Activated T-cell treated with anti-CD3 and anti-CD28 coated beads, Interleukin-2, amount 50 U/mL, for 48 hours (primary cell): ENCODE measurements at regions not wholly inside any gene's neighbourhood (a gene's known extent, or its start where the extent isn't known, plus 50 kb on each side); places are given as distances from the start of the nearest gene placed in this dataset.
"Not testable (repeated sequence)": the region's sequence is repeated elsewhere in the genome, so short reads cannot be mapped to it uniquely, and the experiment has no call there.

Source experiments
- DNase-seq, 2 experiments: peaks; one replicate each; pipeline ENCODE4 v3.0.0-alpha.2; 2020

DNA sequence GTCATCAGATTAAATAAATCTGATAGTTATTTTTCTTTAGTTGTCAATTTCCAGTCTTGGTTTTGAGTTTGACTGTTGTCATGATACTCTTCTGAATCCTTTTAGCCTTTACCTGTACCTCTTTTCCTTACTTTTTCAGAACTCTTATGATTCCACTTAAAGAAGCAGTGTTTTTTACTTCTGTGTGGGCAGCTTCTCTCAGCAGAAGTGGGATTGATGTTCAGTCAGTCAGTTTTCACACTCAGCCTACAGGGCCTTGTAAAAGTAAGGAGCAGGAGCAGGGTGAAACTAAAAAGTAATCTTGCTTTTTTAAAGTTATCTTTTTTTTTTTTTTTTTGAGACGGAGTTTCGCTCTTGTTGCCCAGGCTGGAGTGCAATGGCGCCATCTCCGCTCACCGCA lies 75.1 kb downstream of the HAUS1 start:
- DNase-seq: no peak

DNA sequence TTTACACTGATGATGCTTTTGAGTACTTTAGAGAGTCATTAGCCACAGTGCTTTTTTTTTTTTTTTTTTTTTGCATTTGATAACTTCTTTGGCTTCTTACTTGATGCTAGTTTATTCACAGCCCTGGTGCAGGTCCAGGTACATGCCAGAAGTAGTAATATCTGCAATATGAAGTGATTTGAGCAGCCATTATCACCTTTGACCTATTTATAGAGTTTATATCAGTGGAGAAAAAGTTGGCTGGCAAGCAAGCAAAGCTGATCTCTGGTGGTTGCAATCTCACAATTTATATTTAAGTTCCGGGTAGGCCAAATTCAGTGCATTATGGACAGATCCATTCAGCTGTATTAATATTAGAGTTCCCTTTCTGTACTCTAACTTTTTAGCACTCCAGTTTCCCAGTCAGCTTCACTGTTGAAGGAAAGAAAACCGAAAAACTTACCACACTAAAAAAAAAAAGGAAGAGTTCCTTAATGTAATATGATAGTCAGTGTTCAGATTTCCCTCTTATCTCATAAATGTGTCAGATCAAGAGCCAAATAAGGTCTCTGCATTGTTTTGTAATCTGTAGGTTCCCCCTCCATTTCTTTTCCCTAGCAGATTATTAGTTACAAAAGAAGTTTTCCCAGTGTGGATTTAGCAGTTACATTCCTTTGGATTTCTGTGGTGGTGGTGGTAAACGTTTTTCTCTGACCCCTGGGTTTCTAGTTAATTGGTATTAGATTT lies 78.6 kb downstream of the HAUS1 start:
- DNase-seq: no peak

GRCh38 chr18:46184296-46184695 lies 80.1 kb downstream of the HAUS1 start:
- not testable (repeated sequence) for DNase-seq

GRCh38 chr18:46184727-46185126 lies 80.5 kb downstream of the HAUS1 start:
- no peak for DNase-seq

- no peak for DNase-seq
These were observed 86.5 kb downstream of the HAUS1 start for GRCh38 chr18:46190667-46191066.

DNA sequence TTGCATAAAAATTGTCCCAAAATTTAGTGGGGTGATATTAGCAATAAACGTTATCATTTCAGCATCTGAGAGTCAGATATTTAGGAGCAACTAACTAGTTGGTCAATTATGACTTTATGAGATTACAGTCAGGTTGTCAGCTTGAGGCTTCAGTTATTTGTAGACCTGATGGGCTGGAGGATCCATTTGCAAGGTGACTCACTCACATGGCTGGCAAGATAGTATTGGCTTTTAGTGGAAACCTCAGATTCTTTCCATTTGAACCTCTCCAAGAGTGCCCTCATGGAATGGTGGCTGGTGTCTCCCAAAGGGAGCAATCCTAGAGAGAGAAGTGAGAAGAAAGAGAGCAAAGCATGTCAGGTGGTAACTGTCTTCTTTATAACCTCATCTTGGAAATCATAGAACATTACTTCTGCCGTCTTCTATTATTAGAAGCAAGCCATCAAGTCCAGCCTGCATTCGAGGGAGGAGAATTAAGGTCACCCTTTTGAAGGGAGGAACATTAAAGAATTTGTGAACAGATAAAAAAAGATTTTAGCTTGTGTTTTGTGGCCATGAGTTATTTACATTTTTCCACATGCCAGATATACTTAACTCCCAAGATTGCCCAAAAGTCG lies 92.5 kb downstream of the HAUS1 start:
- no peak for DNase-seq

GRCh38 chr18:46199515-46200147 lies 95.4 kb downstream of the HAUS1 start:
- DNase-seq: no peak

GRCh38 chr18:46200178-46201055 lies 96.2 kb downstream of the HAUS1 start:
- not testable (repeated sequence) for DNase-seq

GRCh38 chr18:46204143-46204542 lies 100.0 kb downstream of the HAUS1 start:
- DNase-seq: no peak

- no peak for DNase-seq
These were observed 103.8 kb downstream of the HAUS1 start for GRCh38 chr18:46207985-46208384.

- DNase-seq: no peak
These were observed 105.0 kb downstream of the HAUS1 start for GRCh38 chr18:46209161-46209560.

DNA sequence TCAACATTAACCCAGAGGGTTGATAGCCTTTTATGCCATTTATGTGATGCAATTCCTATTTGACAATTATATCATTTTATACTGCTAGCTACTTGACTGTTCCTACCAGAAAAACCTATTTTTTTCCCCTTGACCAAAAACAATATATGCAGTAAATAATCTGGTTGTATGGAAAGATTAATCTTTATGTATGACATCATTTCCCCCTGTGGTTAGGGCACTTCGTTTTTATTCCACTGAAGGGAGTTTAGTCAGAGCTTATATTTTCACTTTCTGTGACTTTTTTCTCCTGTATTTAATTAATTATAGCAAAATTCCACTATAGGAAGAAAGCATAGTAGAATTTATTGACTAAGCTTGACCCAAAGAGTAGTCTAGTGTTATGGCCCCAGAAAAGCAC lies 107.6 kb downstream of the HAUS1 start:
- DNase-seq: no peak

DNA sequence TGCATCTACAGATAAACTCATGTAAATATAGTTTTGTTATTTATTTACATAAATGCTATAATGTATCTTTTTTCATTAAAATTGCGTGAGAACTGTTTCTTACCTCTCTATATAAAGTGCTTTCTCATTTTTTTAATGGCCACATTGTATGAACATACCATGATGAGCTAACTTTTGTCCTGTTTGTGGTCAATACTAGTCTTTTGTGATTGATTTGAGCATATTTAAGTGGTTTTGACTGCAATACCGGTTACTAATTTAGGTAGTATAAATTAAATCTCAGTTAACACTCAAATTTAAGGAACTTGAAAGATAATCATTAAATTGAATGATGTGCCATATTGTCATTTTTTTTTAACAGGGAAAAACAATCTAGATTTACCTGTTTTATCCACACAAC lies 108.2 kb downstream of the HAUS1 start:
- DNase-seq: no peak

DNA sequence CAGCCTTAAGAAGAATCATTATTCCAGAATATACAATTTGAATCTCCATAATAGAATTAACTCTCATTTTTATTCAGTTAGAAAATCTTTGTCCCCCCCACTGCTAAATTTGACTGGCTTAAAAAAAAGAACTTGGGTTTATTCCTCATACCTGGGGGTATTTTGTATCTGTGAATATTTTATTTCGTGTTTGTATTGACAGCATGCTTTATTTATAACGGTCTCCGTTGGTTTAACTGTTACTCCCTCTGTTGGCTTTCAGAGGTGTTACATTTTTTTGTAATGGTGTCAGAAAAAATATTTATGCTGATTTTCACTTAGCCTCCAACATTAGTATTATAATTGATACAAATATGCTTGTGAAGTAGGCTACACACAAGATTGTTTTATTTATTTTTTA lies 109.1 kb downstream of the HAUS1 start:
- no peak for DNase-seq

DNA sequence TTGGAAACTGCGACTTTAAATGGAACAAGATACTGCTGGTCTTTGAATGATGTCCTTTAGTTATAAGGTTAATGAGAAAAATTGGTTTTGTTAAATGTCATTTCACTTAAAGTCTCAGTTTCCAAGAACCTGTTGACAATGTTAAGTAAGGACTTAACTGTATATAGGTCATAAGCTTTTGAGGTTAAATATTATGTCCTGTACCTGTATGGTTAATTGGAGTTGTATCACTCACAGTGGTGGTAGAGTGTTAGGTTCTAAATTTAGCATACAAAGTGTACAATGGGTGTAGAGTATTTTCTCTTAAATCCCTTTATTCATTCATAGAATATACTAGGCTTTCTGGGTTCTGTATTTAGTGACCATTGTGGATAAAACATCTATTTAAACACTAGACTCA lies 110.2 kb downstream of the HAUS1 start:
- DNase-seq: no peak

GRCh38 chr18:46215902-46216723 lies 111.9 kb downstream of the HAUS1 start:
- no peak for DNase-seq

DNA sequence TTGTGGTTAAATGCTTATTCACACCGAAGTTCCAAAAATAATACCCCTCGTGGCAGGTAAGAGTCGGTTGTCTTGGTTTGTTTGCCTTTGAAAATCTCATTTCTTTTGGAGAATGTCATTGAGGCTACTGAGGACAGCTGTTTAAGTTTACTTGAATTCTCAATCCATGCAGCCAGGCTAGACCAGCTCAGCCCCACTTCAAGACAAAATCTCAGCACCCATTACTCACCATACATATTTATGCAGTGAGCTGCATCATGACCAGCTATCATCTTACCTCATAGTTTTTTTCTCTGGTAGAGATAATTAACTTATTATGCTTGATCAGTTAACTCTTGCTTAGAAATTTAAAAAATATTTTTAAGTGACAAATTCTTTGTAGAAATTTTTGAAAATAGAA lies 115.9 kb downstream of the HAUS1 start:
- no peak for DNase-seq

DNA sequence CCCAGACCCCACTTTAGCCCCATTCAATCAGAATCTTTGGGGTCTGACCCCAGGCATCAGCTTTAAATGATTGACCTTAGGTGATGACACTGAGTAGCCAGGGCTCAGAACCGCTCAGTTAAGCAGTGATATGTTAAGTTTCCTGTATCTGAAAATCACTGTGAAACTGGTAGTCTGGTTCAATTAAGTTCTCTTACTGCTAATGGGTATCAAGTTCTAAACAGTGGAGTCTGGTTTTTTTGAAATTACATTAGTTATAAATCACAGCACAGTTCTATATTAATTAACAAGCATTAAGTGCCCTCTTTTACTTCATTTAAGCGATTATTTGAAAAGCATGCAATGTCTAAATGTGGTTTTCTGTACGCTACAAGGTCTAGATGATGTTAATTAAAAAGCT lies 117.9 kb downstream of the HAUS1 start:
- no peak for DNase-seq

DNA sequence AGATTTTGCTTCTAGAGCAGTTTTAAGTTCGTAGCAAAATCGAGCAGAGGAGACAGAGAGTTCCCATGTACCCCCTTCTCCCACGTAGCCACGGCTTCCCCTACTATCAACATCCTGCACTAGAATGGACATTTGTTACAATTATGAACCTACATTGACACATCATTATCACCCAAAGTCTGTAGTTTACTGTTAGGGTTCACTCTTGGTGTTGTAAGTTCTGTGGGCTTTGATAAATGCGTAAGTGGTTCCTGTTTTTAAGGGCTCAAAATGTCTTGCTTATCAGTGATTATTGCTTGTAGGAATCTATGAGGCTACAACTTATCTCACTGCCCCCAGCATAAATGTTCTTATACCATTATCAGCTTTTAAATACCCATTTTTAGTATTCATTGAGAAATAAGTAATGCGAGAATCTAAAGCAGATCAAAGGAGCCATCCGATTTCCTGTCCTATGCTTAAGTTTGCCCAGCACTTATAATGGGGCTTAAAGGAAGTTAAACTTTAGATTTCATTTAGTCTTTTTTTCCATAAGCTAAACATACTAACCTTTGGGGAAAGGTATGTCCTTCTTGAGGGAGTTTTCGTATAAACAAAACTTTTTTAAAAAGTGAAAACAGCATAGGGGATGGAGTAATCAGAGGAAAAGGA lies 118.7 kb downstream of the HAUS1 start:
- DNase-seq: no peak

DNA sequence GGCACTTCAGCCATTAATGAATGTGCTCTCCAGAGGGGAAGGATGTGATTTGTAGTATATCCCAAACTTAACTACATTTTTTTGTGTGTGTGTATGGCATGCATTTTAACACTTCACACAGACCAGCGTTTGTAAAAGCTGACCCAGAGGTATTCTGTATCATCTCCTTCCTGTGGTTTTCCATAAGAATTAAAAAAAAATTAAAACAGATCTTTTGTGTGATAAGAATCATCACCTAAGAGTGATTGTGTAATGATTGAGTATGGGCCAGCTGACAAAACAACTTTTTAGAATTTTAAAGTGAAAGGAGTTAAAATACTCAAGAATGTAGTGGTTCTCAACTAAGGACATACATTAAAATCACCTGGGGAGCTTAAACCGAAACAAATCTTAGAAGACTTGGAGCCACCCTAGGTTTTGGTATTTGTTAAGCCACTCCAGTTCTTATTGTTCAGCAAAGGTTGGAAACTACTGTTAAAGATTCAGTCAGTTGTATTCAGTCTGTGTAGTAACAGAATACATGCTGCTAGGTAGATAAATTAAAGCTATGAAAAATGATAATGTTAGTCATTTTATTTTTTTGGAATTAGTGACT lies 120.1 kb downstream of the HAUS1 start:
- no peak for DNase-seq

DNA sequence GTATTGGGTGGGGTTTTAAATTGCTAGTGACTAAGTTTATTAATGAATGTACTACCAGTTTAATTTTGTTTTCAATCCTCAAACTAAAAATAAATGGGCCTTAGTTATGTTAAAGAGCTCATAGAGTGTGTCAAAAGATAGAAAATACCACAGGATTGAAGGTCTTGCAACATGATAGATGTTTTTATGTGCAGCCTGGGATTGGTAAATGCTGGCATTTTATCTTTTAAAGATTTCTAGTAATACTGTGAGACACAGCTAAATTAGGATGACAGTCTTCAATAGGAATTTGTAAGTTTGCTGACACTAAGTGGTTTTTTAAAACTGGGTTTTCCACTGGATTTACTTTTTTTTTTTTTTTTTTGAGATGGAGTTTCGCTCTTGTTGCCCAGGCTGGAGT lies 122.3 kb downstream of the HAUS1 start:
- no peak for DNase-seq

- DNase-seq: not testable (repeated sequence)
These were observed 125.5 kb downstream of the HAUS1 start for GRCh38 chr18:46229641-46230040.
